OCI-LY7 (cell line): ENCODE measurements at regions not wholly inside any gene's neighbourhood (a gene's known extent, or its start where the extent isn't known, plus 50 kb on each side); places are given as distances from the start of the nearest gene placed in this dataset.

Source experiments
- EZH2phosphoT487 ChIP-seq: fragments of 200-600 bp; sonication (generic); IDR thresholded peaks from 2 replicates; pipeline ENCODE4 v1.6.1; 2018; ENCODE audit warnings: low read depth, borderline replicate concordance, mild to moderate bottlenecking, mixed run types, antibody characterized with exemption, low read length, moderate library complexity, mixed read lengths
- TF ChIP-seq, protein P1 (sequence below): fragments of 200-600 bp; sonication (generic); conservative IDR thresholded peaks from 2 replicates; pipeline ENCODE4 v1.5.1; 2014; ENCODE audit warnings: mild to moderate bottlenecking, antibody characterized with exemption, low read length, moderate library complexity, mixed read lengths

DNA sequence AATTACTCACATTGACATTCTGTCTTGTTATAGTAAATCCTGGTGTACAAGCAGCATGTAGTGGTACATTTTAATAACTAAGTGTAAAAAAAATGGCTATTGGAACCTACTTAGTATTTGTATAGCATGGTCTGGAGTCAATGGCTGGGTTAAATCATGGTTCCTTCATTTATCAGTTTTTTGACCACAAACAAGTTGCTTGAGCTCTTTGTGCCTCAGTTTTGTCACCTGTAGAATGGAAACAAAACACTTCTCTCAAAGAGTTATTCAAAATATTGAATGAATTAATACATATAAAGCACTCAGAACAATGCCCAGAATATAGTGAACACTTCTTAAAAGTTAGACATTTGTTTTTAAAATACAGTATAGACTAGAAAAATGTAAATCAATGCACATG is 93.2 kb upstream of the HS3ST5 start:
- TF ChIP-seq, protein P1, sequence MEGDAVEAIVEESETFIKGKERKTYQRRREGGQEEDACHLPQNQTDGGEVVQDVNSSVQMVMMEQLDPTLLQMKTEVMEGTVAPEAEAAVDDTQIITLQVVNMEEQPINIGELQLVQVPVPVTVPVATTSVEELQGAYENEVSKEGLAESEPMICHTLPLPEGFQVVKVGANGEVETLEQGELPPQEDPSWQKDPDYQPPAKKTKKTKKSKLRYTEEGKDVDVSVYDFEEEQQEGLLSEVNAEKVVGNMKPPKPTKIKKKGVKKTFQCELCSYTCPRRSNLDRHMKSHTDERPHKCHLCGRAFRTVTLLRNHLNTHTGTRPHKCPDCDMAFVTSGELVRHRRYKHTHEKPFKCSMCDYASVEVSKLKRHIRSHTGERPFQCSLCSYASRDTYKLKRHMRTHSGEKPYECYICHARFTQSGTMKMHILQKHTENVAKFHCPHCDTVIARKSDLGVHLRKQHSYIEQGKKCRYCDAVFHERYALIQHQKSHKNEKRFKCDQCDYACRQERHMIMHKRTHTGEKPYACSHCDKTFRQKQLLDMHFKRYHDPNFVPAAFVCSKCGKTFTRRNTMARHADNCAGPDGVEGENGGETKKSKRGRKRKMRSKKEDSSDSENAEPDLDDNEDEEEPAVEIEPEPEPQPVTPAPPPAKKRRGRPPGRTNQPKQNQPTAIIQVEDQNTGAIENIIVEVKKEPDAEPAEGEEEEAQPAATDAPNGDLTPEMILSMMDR, result no peak
- no peak for TF ChIP-seq EZH2phosphoT487
